GM13977 (cell line): ENCODE measurements at regions not wholly inside any gene's neighbourhood (a gene's known extent, or its start where the extent isn't known, plus 50 kb on each side); places are given as distances from the start of the nearest gene placed in this dataset.

Experiments
- DNase-seq: peaks from one replicate; pipeline ENCODE4 v3.0.0; 2012; ENCODE audit warnings: low spot score
- in situ Hi-C: fragments of 300-500 bp; cut with MboI; formaldehyde crosslinking; loops from one replicate; pipeline ENCODE4 v1.12.0; 2022; ENCODE audit warnings: low sequenced_read_pairs, low pct_unique_long_range_greater_than_20kb, mixed read lengths, inconsistent platforms; ENCODE audit not compliant: unreplicated experiment
- TF ChIP-seq, protein P1 (sequence below): IDR thresholded peaks from 2 replicates; pipeline ENCODE4 v1.5.1; 2012; ENCODE audit warnings: mild to moderate bottlenecking, control low read depth; ENCODE audit not compliant: insufficient read depth; ENCODE audit errors: extremely low read depth, missing control alignments

DNA sequence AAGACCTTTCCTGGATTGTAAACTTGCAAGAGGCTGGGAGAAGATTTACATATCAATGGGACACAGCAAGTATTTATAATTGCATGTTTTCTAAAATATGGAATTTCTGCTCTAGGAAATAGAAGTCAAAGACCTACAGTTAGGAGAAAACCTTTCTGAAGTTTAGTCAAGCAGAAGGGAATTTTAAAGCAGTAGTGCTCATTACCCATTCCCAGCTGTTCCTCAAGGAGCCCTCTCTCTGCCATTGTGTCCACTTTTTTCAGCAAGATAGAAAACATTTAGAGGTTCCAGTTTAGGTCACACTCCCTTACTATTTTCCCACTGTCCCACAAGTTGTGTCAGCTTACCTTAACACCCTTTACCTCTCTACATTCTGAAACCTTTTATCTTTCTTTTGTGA, 584.0 kb upstream of the CHAC2 start:
- TF ChIP-seq, protein P1, sequence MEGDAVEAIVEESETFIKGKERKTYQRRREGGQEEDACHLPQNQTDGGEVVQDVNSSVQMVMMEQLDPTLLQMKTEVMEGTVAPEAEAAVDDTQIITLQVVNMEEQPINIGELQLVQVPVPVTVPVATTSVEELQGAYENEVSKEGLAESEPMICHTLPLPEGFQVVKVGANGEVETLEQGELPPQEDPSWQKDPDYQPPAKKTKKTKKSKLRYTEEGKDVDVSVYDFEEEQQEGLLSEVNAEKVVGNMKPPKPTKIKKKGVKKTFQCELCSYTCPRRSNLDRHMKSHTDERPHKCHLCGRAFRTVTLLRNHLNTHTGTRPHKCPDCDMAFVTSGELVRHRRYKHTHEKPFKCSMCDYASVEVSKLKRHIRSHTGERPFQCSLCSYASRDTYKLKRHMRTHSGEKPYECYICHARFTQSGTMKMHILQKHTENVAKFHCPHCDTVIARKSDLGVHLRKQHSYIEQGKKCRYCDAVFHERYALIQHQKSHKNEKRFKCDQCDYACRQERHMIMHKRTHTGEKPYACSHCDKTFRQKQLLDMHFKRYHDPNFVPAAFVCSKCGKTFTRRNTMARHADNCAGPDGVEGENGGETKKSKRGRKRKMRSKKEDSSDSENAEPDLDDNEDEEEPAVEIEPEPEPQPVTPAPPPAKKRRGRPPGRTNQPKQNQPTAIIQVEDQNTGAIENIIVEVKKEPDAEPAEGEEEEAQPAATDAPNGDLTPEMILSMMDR, result no peak
- DNase-seq, result no peak
- in situ Hi-C loops, result no loop called here

- DNase-seq, result no peak
- in situ Hi-C loops, result no loop called here
- TF ChIP-seq, protein P1, result no peak
These were observed 585.0 kb upstream of the CHAC2 start for GRCh38 chr2:53182601-53183000.

DNA sequence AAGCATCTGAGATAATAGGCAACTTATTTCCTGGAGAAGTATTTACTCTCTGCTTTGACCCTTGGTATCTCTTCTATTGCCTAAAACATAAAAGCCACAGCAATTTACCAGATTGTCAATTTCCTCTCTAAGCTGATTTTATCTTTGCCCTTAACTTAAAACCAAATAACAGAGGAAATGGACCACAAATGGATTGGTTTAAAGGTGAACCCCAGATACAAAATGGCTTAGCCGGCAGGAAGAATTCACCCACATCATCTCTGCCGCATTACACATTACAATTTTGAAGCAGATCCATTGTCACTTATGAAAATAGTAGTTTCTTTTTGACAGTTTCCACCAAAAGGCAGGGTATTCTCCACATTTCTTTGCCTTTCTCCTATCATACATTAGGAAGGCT, 585.8 kb upstream of the CHAC2 start:
- no peak for DNase-seq
- in situ Hi-C loops, result no loop called here

DNA sequence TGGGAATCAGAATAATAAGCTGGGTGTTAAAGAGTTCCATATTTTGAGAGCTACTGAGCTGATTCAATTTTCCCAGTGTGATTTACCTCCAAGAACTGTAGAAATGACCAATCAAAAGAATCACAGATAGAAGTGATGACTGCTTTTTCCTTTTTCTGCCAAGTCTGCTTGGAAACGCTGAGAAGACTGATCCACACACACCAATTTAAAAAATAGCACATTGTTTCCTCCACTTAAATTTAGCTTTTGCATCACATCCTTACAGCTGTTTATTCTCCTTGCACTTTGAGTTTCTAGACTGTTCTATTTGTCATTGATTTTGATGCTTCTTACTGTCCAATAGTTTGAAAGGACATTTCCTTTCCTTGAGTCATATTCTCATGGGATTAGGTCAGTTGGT, 590.3 kb upstream of the CHAC2 start:
- in situ Hi-C loops, result no loop called here
- no peak for DNase-seq
- TF ChIP-seq, protein P1, result no peak

More for the DNA sequence above, 585.8 kb upstream of the CHAC2 start:
- TF ChIP-seq, protein P1, result no peak

GRCh38 chr2:53174539-53174938, 593.1 kb upstream of the CHAC2 start:
- no peak for DNase-seq
- in situ Hi-C loops, result no loop called here
- TF ChIP-seq, protein P1, result no peak

DNA sequence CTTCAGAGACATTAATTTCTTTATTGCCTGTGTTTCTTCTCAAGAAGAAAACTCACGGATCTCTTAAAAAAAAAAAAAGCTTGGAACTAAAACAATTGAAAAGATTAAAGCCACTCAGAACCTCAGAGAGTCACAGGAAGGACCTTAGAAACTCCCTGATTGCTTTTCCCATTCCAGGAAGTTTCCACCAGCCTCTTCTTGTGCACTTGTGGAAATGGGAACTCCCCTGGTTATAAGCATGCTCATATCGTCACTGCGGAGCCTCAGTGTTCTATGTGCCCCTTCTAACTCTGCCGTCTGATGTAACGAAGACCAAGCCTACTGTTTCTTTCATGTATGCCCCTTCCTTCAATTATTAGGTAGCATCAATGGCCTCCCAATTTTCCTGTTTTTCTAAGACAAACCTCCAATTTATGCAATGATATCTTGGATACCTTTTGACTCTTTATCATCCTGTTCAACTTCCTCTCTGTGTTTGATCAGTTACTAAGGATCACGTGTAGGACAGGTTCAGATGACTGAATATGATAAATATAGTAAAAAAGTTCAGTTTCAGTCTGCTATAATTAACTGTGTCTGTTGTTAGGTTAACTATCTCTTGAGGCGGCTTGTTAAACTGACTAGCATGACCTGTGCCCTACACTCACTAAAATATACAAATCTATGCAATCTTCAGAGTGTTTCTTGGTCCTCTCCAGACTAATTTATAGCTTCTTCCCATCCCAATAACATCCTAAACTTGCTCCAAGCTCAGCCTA, 593.7 kb upstream of the CHAC2 start:
- DNase-seq, result no peak
- TF ChIP-seq, protein P1, result no peak
- in situ Hi-C loops, result no loop called here

- no peak for DNase-seq
- TF ChIP-seq, protein P1, result no peak
- in situ Hi-C loops, result no loop called here
These were observed 594.5 kb upstream of the CHAC2 start for GRCh38 chr2:53173091-53173490.
